Fibroblast of mammary gland (primary cell): ENCODE measurements at regions not wholly inside any gene's neighbourhood (a gene's known extent, or its start where the extent isn't known, plus 50 kb on each side); places are given as distances from the start of the nearest gene placed in this dataset.

Source experiments
- DNase-seq: peaks from one replicate; pipeline ENCODE4 v3.0.0-alpha.2; 2010; ENCODE audit warnings: low read depth
- H3K4me3 ChIP-seq: 2 replicates; pipeline ENCODE4 v1.5.1; 2011; ENCODE audit warnings: low read depth, mild to moderate bottlenecking, low read length, moderate library complexity; ENCODE audit not compliant: control insufficient read depth
- TF ChIP-seq, protein P1 (sequence below): conservative IDR thresholded peaks from 2 replicates; pipeline ENCODE4 v1.5.1; 2011; ENCODE audit warnings: low read depth, low read length, inconsistent platforms; ENCODE audit not compliant: control insufficient read depth, insufficient read depth

DNA sequence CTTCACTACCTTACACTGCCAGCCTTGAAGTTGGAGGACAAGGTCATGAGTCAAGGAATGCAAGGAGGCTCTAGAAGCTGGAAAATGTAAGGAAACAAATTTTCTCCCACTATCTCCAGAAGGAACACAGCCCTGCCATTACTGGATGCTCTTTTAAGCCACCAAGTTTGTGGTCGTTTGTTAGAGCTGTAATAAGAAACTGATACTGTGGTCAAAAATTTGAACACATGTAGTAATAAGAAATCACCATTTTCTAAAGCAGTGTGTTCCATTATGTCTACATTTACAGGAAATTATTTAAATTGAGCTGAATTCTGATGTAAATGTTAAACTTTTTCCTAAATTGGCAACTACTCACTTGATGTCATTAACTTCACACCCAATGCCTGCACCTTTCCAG lies 729.0 kb downstream of the KCNJ3 start:
- no peak overlapping the region for H3K4me3 ChIP-seq
- TF ChIP-seq, protein P1, sequence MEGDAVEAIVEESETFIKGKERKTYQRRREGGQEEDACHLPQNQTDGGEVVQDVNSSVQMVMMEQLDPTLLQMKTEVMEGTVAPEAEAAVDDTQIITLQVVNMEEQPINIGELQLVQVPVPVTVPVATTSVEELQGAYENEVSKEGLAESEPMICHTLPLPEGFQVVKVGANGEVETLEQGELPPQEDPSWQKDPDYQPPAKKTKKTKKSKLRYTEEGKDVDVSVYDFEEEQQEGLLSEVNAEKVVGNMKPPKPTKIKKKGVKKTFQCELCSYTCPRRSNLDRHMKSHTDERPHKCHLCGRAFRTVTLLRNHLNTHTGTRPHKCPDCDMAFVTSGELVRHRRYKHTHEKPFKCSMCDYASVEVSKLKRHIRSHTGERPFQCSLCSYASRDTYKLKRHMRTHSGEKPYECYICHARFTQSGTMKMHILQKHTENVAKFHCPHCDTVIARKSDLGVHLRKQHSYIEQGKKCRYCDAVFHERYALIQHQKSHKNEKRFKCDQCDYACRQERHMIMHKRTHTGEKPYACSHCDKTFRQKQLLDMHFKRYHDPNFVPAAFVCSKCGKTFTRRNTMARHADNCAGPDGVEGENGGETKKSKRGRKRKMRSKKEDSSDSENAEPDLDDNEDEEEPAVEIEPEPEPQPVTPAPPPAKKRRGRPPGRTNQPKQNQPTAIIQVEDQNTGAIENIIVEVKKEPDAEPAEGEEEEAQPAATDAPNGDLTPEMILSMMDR, result no peak
- DNase-seq, result no peak

DNA sequence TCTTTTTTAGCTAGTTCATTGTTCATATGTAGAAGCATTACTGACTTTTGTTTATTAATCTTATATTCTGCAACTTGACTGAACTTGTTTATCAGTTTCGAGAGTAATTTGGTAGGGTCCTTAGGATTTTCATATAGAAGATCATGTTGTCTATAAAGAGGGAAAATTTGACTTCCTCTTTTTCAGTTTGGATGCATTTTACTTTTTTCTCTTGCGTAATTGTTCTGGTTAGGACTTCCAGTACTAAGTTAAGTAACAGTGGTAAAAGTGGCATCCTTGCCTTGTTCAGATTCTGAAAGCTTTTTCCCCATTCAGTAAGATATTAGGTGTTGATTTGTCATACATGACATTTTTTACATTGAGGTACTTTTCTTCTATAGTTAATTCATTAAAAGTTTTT lies 726.0 kb downstream of the KCNJ3 start:
- TF ChIP-seq, protein P1, result no peak
- H3K4me3 ChIP-seq, result no peak overlapping the region

DNA sequence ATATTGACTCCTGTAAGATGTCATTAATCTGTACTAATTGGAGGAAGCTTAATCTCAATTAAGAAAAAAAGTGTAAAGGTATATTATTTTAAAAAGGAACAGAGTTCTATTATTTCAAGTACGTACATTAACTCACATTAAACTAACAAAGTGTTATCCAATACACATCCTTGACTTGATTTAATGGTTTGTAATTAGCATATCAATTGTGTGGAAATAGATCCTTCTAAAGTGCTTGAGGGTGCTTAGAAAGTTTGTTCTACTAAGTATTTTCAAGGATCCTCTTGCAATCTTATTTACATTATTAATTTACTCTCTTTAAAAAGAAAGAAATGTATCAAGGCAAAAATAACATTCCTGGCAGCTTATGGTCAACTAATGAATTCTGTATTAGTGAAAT lies 720.3 kb downstream of the KCNJ3 start:
- DNase-seq, result no peak
- H3K4me3 ChIP-seq, result no peak overlapping the region
- TF ChIP-seq, protein P1, result no peak

More for the DNA sequence above, 726.0 kb downstream of the KCNJ3 start:
- no peak for DNase-seq

DNA sequence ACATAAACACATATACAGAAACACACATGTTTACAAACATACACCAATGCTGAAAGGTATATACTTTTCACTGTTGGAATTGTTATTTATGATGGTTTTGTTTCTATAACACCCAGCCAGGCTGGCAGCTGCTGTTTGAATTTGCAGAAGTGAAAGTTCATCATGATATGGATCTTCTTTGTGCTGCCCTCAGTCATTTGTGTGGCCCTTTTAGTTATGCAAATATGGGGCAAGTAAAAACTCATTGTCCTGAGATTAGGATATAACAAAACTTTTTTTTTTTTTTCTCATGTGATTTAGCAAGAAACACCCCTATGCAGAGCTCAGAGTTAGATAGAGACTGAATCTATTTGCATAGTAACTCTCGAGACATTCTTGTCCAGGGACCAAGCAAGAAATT lies 714.1 kb downstream of the KCNJ3 start:
- no peak for DNase-seq
- H3K4me3 ChIP-seq, result no peak overlapping the region
- TF ChIP-seq, protein P1, result no peak

DNA sequence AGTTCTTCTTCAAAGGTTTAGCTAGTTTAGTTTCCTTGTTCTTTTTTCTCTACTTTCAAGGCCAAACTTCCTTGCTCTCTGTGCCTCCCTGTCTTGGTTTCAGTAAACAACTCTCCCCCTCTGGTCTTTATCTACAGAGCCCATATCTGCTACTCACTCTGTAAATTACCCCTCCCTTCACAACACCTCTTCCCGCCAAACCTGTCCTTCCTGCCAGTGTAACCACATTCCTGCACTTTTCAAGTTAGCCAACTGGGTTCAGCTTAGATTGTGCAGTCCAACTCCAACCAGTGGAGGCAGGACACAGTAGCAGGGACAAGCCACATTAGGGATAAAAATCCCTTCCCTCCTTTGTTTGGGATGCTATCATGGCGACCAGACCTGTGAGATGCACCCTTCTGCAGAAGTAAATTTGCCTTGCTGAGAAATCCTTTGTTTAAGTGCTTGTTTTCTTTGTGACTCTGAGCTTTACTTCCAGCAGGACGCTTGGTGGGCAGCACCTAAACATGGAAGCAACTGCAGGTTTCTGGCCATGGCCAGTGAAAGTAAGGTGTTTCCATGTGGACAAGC lies 706.0 kb downstream of the KCNJ3 start:
- no peak for DNase-seq
- H3K4me3 ChIP-seq, result no peak overlapping the region
- TF ChIP-seq, protein P1, result no peak

DNA sequence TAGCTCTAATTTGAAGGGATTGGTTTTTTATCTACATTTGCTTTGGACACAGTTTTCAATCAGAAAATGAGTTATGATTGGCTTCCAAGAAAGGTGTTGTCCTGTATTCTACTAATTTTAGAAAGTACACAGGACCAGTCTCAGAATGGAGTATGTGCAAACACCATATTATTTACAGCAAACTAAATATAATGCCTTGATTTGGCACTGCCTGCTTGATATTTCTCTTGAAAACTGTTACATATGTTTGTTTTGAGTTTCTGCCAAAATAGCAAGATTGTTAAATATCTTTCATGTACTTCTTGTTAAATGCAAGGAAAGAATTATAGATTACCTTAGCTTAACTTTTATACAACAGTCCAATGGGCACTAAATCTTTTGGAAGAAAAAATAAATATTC lies 694.9 kb downstream of the KCNJ3 start:
- TF ChIP-seq, protein P1, result no peak
- no peak for DNase-seq
- no peak overlapping the region for H3K4me3 ChIP-seq

DNA sequence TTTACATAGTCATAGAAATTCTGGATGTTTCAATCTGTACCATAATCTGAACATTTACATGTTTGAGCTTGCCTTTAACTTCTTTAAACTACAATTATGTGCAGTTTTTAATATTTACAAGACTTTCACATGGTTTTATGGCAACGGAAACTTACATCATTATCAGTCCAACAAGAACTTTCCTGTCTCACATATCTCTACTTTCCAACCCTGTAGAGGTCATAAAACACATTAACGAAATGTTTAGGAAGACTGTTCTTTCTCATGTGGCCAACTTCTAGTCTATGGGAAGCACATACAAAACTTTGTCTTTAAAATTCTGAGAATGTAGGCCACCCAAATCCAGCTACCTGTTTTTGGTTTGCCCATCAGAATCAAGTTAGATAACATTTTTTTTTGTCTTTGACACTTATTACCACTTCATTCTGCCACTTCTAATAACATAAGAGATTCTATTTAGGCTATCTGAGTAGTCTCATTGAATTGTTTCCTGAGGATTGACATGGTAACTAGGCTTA lies 693.2 kb downstream of the KCNJ3 start:
- H3K4me3 ChIP-seq, result no peak overlapping the region
- TF ChIP-seq, protein P1, result no peak
- DNase-seq, result no peak
